ENCODE measurements at regions not wholly inside any gene's neighbourhood (a gene's known extent, or its start where the extent isn't known, plus 50 kb on each side); places are given as distances from the start of the nearest gene placed in this dataset.
"Not testable (repeated sequence)": the region's sequence is repeated elsewhere in the genome, so short reads cannot be mapped to it uniquely, and the experiment has no call there.

DNA sequence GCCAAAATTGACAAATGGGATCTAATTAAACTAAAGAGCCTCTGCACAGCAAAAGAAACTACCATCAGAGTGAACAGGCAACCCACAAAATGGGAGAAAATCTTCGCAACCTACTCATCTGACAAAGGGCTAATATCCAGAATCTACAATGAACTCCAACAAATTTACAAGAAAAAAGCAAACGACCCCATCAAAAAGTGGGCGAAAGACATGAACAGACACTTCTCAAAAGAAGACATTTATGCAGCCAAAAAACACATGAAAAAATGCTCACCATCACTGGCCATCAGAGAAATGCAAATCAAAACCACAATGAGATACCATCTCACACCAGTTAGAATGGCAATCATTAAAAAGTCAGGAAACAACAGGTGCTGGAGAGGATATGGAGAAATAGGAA is 261.4 kb upstream of the HNRNPA3 start:
- not testable (repeated sequence) for DNase-seq

DNA sequence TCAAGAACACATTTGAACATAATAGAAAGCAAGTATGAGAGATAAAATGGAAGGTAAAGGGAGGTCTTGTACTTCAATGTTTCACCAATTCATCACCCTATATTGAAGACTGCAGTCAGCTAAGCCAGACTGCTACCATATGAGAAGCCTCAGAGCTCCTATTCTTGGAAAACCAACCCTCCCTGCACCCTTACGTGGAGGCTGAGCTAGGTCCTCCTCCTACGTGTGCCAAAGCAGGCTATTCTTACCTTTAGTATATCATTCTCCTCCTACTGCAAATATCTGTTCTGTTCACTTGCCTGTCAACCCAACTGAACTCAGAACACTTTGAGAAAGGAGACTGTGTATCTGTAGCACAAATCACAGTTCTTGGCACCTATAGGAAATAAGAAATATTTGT is 255.8 kb upstream of the HNRNPA3 start:
- no peak for DNase-seq

DNA sequence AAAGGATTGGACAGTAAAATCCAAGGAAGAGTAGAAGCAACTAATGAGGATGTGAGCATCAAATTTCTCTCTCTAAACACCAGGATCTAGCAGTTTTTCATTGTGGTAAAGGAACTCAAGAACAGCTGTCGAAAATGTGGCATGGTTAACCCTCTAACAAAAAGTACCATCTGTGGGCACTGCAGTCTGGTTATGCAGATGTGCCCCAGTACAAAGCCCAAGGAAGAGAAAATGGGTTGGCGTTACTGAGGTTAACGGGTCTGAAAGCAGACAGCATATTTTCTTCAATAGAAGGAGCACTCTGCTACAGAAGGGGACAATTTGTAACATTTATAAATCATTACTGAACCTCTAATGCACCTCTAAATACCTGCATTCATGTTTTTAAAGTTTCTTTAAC is 253.0 kb upstream of the HNRNPA3 start:
- DNase-seq = no peak

DNA sequence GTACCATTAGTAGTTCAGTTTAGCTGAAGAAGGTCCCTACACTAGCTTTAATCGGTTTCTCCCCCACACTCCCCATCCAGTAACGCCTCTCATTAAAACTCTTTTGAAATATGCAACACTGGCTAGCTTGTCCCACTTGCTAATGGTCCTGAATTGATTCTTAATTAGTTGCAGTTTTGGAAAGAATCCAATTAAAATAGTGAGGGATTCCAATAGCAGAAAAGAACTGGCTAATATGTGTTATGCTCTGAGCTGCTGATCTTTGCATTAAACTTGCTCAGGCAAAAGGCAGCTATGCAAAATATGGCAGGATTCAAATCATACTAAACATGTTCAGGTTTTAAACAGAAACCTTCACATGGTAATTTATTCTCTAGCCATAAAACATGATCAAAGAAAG is 252.5 kb upstream of the HNRNPA3 start:
- DNase-seq = no peak

DNA sequence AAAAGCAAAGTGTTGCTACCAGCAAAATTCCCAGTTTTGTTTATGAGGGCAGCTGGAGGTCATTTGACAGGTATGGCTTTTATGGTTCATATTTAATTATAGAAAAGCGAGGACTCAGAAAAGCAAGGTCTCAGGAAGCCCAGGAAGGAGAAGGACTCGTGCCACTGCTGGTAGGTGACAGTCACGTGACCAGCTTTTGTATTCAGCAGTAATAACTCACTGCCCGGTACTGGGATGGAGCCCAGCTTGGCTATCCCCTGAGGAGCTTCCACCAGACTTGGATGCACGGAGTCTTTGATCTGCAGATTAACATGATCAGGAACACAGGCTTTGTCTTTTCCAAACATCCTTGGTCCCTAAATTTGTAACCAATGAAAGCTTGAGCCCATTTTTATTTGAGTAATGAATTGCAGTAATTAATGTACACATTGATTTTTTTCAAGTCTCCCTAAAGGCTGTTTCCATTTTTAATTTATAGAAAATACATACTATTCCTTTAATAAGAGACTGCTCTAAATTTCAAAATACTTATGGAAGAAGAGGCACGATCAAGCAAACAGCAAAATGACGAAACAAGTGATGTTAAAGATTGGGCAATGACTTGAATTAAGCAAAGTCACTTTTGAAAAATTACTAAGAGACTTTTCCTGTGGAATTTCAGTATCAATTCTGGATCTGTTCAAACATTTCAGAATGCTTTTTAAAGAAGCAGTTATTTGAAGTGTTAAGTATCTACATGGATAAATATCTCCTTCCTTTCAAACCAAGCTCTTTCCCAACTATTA is 251.7 kb upstream of the HNRNPA3 start:
- DNase-seq = no peak

DNA sequence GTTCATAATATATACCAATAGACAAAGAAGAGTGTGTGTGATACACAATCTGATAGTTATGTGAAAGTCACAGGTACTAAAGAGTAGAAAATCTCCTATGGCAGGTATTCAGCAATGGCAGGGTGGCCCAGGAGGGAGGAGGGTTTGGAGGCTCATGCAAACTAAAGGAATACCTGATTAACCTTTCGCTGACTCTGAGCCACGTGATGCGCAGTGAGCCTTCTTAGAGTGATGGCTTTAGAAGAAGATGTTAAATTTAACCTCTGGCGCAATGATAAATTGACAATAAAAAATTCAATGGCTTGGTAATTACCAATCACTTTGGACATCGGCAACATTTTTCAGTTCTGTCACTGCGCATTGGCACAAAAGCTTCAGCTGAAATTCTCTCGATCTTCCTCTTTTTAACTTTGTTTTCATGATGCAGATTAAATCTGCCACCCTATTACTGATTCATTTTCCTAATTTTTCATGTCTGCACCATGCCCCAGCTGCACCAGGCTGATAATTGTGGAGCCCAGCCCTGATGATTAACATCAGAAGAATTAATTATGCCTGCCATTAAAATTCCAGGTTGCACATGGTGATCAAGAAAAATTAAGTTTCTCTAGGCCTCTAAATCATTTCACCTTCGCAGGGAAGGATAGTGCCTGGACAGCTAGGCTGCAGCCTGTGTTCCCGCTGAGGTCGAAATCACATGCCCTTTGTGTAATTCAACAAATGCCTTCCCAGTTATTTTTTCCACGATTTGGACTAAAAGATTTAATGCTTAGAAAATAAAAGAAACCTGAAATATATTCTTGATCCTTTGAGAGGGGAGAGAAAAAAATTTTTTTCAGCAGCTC is 250.6 kb upstream of the HNRNPA3 start:
- DNase-seq = no peak

DNA sequence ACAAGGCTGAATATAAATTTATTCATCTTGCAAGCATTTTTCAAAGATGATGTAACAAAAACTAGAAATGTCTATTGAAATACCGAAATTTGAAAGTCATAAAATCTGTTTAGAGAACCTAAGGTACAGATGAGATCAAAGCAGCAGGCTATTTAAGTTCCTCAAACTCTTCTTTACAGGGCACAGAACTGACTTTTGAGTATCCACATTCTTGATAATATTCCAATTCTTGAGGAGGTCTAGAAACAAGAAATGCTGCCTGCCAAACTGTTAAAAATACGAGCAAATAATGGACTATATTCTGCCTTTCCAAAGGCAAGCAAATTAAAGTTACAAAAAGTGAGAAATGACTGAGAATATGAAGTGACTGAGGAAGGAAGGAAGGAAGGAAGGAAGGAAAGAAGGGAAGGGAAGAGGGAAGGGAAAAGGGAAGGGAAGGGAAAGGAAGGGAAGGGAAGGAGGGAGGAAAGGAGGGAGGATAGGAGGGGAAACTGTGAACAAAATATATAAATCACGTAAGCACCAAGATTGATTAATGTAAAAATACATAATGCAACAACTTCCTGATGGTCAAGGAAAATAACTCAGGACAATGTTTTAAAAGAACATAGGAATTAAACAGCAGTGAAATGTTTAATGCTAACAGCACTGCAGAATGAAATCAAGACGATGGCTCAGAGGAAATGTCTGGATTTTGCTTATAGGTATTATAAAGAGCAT is 248.9 kb upstream of the HNRNPA3 start:
- no peak for DNase-seq

DNA sequence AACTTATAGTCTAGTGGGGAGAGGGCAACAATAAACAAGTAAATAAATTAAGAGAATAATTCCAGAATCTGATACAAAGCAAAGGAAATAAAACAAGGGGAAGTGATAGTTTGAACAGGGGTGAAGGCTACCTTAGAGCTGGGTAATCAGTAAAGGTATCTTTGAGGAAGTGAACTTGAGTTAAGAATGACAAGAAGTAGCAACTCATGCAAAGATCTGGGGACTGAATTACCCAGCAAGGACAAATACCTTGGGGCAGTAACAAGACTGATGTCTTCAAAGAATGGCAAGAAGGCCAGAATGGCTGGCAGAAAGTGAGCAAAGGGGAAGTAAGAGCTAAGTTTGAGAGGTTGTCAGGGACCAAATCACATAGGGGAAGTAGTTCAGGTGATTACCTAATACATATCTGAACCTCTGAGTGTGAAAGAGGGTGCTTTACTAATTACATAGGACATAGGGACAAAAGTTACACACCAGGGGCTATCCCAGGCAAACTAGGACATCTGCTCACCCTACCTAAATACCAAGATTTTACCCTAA is 244.6 kb upstream of the HNRNPA3 start:
- DNase-seq = no peak

DNA sequence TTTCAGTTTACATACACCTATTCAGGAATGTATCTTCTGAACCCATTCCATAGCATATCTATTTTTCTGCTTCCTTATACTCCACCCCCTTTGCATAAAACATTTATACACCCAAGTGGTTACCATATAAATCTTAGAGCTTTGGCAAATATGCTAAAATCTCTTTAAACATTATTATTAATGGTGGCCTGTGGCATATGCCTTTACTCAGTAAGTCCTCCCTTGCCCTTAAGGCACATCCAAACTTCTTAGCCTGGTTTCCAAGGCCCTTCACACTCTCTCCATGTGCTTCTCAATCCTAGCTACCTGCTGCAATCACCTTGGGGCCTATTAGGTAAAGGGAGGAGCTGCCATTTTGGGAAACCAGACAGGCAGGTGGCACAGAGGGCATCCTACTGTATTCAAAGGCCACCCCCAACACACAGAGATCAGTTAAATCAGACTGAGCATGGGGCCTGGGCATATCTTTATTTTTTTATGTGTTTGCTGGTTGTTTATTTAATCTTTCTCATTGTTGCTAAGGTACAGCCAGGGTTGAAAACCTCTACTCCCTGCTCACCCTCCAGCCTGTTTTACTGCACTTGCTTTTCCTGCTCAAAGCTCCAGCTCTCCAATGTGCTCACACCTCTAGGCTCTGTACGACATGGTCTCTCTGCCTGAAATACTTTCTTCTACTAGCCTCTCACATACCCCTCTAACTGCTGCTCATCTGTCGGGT is 242.8 kb upstream of the HNRNPA3 start:
- DNase-seq = no peak

DNA sequence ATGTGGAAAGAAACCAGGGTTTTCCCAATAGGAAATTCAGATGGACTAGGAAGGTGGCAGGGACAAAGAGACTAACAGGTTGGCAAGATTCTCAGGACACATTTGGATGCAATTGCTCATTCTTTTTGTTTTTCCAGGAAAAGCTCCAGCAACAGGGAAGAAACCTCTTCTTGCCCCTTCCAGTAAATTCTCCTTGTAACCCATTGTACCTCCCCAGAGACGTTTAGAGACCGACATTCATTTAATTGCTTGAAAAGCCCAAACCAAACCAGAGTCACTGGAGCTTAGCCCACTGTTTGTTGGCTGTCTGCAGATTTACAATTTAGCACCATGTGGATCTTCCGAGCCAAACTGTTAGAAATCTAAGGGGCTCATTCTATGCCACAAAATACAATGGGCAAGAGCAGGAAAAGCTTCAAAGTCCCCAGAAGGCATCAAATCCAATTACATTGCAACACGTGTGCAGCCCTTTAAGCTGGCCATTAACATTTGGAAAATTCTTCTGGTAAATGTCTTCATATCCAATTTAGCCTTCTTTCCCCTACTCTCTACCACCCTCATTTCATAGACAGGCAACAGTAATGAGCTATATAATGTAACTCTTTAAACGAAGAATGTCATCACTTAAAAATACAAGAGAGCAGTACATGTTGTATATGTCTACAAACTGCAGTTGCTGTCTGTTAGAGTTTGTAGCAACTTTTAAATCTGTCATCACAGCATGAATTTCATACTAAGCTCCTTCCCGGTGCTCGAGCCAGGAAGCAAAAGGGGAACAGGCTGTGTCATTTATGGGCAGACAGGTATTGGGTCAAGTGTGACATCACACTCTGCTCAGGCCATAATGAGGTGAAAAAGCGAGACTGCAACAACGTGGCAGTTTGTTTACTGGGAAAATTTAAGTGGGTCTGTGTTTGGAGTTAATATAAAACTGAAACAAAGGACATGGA is 235.6 kb upstream of the HNRNPA3 start:
- DNase-seq = no peak

DNA sequence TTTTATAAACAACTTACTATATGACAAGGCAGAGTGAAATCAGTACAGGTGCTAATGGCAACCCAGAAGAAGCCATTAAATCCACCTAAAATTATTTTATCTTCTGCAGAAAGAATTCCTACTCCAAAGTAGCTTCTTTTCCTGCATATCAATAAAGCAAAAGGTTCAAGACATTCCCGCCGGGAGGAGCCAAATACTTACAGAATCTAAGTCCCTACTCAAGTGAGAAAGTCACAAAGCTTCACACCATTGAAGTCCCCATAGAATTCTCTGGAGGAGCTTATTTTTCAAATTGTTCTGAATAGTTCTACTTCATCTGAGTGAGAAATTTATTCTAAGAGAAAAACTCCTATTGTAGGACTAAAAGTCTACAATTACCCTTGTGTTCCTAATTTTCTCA is 233.7 kb upstream of the HNRNPA3 start:
- DNase-seq = no peak

DNA sequence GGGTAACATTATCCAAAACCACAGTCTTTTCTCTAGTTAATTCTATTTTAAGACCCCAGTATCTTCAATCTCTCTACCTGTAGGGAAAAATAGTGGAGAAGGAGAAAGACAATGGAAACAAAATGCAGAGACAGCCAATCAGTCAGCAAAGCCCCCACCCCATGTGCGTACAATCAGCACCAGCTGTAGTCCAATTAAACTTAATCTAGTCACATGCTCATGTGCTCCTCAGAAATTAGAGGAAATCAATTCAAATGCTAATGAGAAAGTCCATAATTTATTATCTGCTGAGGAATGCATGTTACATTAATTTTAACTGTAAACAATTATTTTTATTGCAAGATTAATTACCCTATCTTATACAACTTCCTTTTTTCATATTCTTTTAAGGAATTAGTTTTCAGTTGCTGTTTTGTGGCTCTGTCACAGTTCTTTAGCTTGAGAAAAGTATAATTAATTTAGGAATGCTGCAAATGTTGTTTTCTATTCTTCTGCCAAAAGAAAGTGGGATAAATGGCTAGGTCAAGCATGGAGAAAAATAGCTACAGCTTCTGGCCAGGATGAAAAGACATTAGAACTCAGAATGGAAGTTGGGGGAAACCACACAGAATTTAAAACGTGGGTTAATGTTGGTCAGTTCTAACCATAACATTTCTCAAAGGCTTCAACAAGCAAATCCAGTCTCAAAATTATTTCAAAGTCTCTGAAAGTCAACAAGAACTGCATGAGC is 232.4 kb upstream of the HNRNPA3 start:
- no peak for DNase-seq

DNA sequence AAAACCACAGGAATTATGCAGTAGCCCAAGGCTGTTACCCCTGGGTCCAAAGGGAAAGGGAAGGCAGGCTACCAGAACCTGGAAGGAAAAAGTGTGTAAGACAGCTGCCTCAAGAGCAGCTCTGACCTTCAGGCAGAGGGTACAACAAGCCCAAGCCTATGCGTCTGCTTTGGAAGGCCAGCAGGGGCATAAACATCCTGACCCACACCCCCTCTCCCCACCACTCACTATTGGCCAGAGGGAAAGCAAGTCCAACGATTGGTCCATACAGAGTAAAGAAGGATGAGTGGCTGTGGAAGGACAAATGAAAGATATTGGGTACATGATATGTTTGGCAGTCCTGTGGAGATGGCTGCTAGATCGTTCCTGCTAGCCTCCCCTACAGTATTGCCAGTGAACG is 227.6 kb upstream of the HNRNPA3 start:
- DNase-seq = no peak

DNA sequence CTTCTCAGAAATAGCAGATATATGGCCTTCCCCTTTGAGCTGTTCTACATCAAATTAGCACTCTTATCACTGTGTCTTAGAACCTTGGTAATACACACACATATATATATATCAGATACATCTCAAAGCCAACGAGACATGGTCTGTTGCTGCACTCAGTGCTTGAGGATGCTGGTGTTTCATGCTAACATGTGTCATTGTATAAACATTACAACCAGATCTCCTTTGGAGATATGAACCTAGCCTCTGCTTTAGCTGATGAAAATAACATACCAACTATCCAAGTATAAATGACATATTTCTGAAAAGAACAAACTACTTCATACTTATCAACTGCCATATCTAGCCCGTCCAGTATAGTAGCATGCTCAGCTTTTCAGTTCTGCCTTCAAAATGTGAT is 226.7 kb upstream of the HNRNPA3 start:
- no peak for DNase-seq

DNA sequence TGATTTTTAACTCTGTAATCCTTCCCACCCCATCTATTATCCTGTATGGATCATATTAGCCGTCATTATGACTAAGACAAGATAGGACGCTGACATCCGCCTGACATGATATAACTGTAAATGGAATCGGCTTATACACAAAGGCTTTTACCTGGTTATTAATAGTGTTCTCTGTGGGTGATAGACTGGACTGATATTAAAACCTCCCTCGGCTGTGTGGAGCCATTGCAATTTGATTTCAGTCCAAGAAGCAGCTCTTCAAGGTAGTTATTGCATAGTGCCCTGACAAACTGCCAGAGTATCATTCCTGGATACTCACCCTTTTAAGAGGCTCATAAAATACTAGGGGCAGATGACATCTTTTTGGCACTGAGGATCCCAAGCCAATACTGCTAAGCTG is 226.1 kb upstream of the HNRNPA3 start:
- DNase-seq = no peak

DNA sequence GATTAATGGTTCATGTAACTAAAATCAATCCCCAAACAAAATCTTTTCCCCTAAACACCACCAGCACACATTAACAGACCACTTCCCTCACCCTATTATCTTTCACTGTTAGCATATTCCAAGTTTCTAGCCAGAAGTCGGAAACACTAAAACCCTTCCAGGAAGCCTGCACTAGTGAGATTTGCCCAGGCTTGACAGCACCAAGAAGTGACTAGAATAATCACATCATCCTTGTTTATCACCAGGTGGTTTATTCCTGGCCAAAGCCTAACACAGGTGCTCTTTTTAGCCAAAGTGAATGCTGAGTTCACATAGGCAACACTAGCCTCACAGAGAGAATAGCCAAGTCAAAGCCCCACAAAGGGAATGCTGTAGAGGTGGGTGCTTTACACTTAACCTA is 221.2 kb upstream of the HNRNPA3 start:
- no peak for DNase-seq

DNA sequence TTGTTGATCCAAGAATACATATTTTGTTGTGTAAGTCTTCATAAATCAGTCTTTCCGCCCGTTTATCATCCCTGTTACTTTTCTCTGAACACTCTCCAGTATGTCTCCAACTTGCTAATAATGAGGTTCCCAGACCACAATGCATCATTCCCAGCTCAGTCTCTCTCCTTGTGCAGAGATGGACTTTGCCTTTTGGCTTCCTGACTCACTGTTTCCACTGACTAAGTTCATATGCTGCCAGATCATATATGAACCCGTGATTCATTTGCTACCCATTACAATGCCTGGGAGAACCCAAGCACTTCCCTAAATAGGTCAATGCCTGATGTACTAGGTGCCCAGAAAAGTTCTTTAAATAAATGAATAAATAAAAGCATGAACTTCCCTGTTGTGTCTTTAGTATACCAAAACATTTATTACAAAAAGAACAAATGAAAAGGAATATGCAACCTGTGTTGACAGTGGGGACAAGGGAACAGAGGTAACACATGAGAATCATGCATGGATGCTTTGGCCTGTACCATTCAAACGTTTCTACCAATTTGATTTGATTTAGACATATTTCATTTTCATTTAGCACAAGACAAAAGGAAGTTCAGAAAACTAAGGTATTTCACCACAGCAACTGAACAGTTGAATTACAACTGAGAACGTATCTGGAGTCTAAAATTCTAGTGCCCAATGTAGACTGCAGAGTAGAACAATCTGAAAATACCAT is 215.4 kb upstream of the HNRNPA3 start:
- no peak for DNase-seq

DNA sequence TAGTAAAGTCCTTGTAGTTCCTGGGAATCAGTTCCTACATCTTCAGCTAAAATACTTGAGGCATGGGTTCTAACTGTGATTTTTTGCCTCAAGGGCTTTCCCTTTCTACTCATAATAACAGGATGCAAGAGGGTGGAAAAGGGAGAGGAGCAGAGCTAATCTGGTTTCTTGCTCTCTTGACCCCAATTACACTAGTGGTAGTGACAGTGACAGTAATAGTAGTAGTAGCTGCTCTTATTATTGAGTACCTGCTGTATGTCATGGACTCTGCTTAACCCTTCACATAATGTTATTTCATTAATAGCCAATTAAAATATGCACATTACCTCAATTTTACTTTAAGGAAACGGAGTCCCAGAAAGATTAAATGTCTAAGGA is 214.8 kb upstream of the HNRNPA3 start:
- DNase-seq = no peak

DNA sequence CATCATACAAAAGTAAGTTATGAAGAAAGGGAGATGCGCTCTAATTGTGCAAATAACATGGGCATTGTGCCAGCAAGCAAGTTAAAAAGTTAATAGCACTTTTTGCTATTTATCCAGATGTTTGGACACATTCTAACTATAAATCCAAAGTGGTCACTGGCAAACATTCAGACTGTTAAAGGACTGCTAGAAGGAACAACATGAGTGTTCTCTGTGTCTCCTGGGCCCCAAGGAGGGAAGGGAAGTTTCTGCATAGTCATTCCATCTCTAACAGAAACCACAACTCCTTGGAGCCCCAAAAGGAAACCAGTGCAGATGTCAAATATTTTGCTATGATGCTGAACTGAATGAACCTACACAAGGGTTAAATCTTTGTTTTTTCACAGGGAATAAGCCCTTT is 213.3 kb upstream of the HNRNPA3 start:
- peak; percentile 83 for DNase-seq

DNA sequence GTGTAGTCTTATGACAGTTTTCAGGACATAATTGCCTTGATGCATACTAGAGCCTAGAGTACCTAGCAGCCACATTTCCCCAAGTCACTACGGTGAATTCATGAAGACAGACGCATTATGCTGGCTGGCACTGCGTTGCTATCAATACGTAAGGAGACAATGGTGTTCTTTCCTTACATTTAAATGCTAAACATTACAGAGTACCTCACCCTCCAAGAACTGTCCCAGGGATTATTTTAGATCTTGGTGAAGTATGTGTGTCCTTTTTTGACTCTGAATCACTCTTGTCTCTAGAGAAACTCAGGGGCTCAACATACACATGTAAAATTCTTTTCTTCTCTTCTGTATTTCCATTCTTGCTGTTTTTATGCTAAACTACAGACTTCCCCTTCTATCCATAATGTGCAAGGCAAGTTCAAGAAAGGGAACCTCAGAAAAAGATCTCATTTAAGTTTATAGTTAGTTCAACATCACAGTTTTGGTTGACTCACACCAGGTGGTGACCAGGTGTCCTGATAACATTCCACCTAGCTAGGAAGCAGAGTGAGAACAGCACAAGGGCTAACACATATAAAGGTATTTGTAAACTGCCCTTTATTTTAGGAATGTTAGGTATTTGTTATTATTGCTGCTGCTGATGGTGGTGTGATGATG is 212.4 kb upstream of the HNRNPA3 start:
- DNase-seq = no peak

All from GDM1 (cell line).